PC-9 (cell line): ENCODE measurements at regions not wholly inside any gene's neighbourhood (a gene's known extent, or its start where the extent isn't known, plus 50 kb on each side); places are given as distances from the start of the nearest gene placed in this dataset.

ENCODE experiments used
- CTCF ChIP-seq: fragments of 200-600 bp; sonication (generic); conservative IDR thresholded peaks from 2 replicates; pipeline ENCODE4 v1.6.1; 2017; ENCODE audit warnings: mixed run types, antibody characterized with exemption, mild to moderate bottlenecking, moderate library complexity
- EZH2 ChIP-seq: fragments of 200-600 bp; sonication (generic); IDR thresholded peaks from 2 replicates; pipeline ENCODE4 v1.8.0; 2017; ENCODE audit warnings: antibody characterized with exemption, low read depth

GRCh38 chr14:32027255-32027939 lies 49.7 kb upstream of the ARHGAP5 start:
- TF ChIP-seq CTCF: no peak
- TF ChIP-seq EZH2: no peak
